ENCODE measurements at regions not wholly inside any gene's neighbourhood (a gene's known extent, or its start where the extent isn't known, plus 50 kb on each side); places are given as distances from the start of the nearest gene placed in this dataset.

- TF ChIP-seq GABPA (IDR thresholded peaks at IDR 0.05; ENCODE audit: low read depth) (no peak), POLR2AphosphoS5 (IDR thresholded peaks at IDR 0.05; ENCODE audit: low read depth) (no peak), CTCF (IDR thresholded peaks at IDR 0.05; ENCODE audit: insufficient read depth, low read length) (no peak), SPI1 (IDR thresholded peaks at IDR 0.05; ENCODE audit: borderline replicate concordance, low read depth) (no peak), REST (IDR thresholded peaks at IDR 0.05; ENCODE audit: insufficient replicate concordance, low read depth) (no peak)
- Histone ChIP-seq H3K4me3 (replicated peaks; ENCODE audit: insufficient read depth, low read length) (no peak overlapping the region), H3K27me3 (ENCODE audit: insufficient read depth, poor library complexity, severe bottlenecking) (no peaks in the 10 kb centered on the region), H3K27ac (replicated peaks) (no peak overlapping the region)
- DNase-seq (ENCODE audit: low read depth in 1 of 2, low spot score in 1 of 2): no peak
Observed at GRCh38 chr1:96473791-96474434, 247.7 kb upstream of the PTBP2 start.

GRCh38 chr1:96474985-96475743, 246.4 kb upstream of the PTBP2 start:
- TF ChIP-seq CTCF (IDR thresholded peaks at IDR 0.05; ENCODE audit: insufficient read depth, low read length) (no peak), POLR2AphosphoS5 (IDR thresholded peaks at IDR 0.05; ENCODE audit: low read depth) (no peak), REST (IDR thresholded peaks at IDR 0.05; ENCODE audit: insufficient replicate concordance, low read depth) (no peak), GABPA (IDR thresholded peaks at IDR 0.05; ENCODE audit: low read depth) (no peak), SPI1 (IDR thresholded peaks at IDR 0.05; ENCODE audit: borderline replicate concordance, low read depth) (no peak)
- no peak overlapping the region for H3K27ac ChIP-seq (replicated peaks)
- DNase-seq (ENCODE audit: low read depth in 1 of 2, low spot score in 1 of 2): no peak
- no peak overlapping the region for H3K4me3 ChIP-seq (replicated peaks; ENCODE audit: insufficient read depth, low read length)
- no peaks in the 10 kb centered on the region for H3K27me3 ChIP-seq (ENCODE audit: insufficient read depth, poor library complexity, severe bottlenecking)

- DNase-seq (ENCODE audit: low read depth in 1 of 2, low spot score in 1 of 2): no peak
- Histone ChIP-seq H3K27me3 (ENCODE audit: insufficient read depth, poor library complexity, severe bottlenecking) (no peaks in the 10 kb centered on the region), H3K27ac (replicated peaks) (no peak overlapping the region), H3K4me3 (replicated peaks; ENCODE audit: insufficient read depth, low read length) (no peak overlapping the region)
- TF ChIP-seq GABPA (IDR thresholded peaks at IDR 0.05; ENCODE audit: low read depth): no peak
- no peak for TF ChIP-seq REST (IDR thresholded peaks at IDR 0.05; ENCODE audit: insufficient replicate concordance, low read depth)
- TF ChIP-seq POLR2AphosphoS5 (IDR thresholded peaks at IDR 0.05; ENCODE audit: low read depth): no peak
Observed at GRCh38 chr1:96475903-96476302, 245.7 kb upstream of the PTBP2 start.
